ENCODE measurements at regions not wholly inside any gene's neighbourhood (a gene's known extent, or its start where the extent isn't known, plus 50 kb on each side); places are given as distances from the start of the nearest gene placed in this dataset.

DNA sequence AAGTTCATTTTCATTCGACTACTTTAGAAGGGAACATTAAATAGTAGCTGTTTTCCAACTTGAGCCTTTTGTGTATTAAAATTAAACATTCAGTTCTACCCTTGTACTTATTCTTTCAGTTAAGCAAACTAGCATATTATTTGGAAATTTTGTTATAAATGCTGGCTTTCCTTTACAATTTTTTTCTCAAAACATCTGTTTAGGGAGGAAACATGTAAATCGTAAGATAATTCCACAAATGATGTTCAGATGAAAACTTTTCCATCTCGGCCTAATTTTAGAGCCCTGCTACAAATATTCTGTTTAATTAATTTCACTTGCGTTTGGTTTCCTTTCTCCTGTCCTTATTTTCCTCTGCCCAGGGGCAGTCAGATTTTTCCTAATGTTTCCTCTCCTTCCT lies 476.2 kb upstream of the RGMA start:
- TF ChIP-seq POLR2A (IDR thresholded peaks at IDR 0.05): no peak
- TF ChIP-seq, protein P1, sequence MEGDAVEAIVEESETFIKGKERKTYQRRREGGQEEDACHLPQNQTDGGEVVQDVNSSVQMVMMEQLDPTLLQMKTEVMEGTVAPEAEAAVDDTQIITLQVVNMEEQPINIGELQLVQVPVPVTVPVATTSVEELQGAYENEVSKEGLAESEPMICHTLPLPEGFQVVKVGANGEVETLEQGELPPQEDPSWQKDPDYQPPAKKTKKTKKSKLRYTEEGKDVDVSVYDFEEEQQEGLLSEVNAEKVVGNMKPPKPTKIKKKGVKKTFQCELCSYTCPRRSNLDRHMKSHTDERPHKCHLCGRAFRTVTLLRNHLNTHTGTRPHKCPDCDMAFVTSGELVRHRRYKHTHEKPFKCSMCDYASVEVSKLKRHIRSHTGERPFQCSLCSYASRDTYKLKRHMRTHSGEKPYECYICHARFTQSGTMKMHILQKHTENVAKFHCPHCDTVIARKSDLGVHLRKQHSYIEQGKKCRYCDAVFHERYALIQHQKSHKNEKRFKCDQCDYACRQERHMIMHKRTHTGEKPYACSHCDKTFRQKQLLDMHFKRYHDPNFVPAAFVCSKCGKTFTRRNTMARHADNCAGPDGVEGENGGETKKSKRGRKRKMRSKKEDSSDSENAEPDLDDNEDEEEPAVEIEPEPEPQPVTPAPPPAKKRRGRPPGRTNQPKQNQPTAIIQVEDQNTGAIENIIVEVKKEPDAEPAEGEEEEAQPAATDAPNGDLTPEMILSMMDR (IDR thresholded peaks at IDR 0.05): no peak

Measured in uterus (tissue), 2 donors.